NCI-H2029 treated with DMSO at 0.1 percent for 48 hours (cell line): ENCODE measurements at regions not wholly inside any gene's neighbourhood (a gene's known extent, or its start where the extent isn't known, plus 50 kb on each side); places are given as distances from the start of the nearest gene placed in this dataset.

Experiments used
- DNase-seq: peaks from one replicate; lab custom pipeline; 2025; lab: John Stamatoyannopoulos, UW

GRCh38 chr7:38070718-38071117 lies 107.3 kb upstream of the STARD3NL start:
- DNase-seq = no peak

GRCh38 chr7:38086857-38087256 lies 91.2 kb upstream of the STARD3NL start:
- no peak for DNase-seq

- DNase-seq = no peak
These were observed 75.5 kb upstream of the STARD3NL start for GRCh38 chr7:38102507-38102906.

GRCh38 chr7:38105874-38106483 lies 72.1 kb upstream of the STARD3NL start:
- DNase-seq = peak; percentile 37

- peak; percentile 29 for DNase-seq
These were observed 70.6 kb upstream of the STARD3NL start for GRCh38 chr7:38107486-38107893.

- no peak for DNase-seq
These were observed 66.0 kb upstream of the STARD3NL start for GRCh38 chr7:38112075-38112474.

- DNase-seq = no peak
These were observed 58.0 kb upstream of the STARD3NL start for GRCh38 chr7:38120076-38120475.

GRCh38 chr7:38122501-38122900 lies 55.5 kb upstream of the STARD3NL start:
- DNase-seq = no peak

GRCh38 chr7:38123494-38123893 lies 54.6 kb upstream of the STARD3NL start:
- DNase-seq = no peak

- no peak for DNase-seq
These were observed 50.5 kb upstream of the STARD3NL start for GRCh38 chr7:38127216-38128207.
